Cardiac muscle cell (in vitro differentiated cells and primary cell): ENCODE measurements at regions not wholly inside any gene's neighbourhood (a gene's known extent, or its start where the extent isn't known, plus 50 kb on each side); places are given as distances from the start of the nearest gene placed in this dataset.

Experiments used
- DNase-seq, 2 donors: peaks; one replicate each; pipeline versions ENCODE4 v3.0.0 to v3.0.0-alpha.2; 2010 to 2017; ENCODE audit warnings: low read depth in 1 of 2, low spot score in 1 of 2
- H3K27ac ChIP-seq: fragments of 200-600 bp; sonication (generic); 2 replicates; pipeline ENCODE4 v1.5.1; 2016
- H3K27me3 ChIP-seq: fragments of 200-600 bp; sonication (generic); 2 replicates; pipeline ENCODE4 v1.6.0; 2016; ENCODE audit warnings: control low read depth
- H3K36me3 ChIP-seq: fragments of 200-600 bp; sonication (generic); 2 replicates; pipeline ENCODE4 v1.5.1; 2016; ENCODE audit warnings: control low read depth
- H3K4me1 ChIP-seq: fragments of 200-600 bp; sonication (generic); 2 replicates; pipeline ENCODE4 v1.8.1; 2017; ENCODE audit warnings: low read depth, mild to moderate bottlenecking, mixed run types
- H3K4me3 ChIP-seq: fragments of 200-600 bp; sonication (generic); 2 replicates; pipeline ENCODE4 v1.5.1; 2016; ENCODE audit warnings: mild to moderate bottlenecking
- H3K9me3 ChIP-seq: fragments of 200-600 bp; sonication (generic); 2 replicates; pipeline ENCODE4 v1.5.1; 2017; ENCODE audit warnings: low read depth, mild to moderate bottlenecking, control low read depth
- CTCF ChIP-seq: IDR thresholded peaks from 2 replicates; pipeline ENCODE4 v1.5.1; 2012; ENCODE audit warnings: low read depth, mild to moderate bottlenecking, low read length

GRCh38 chr10:84943541-84943940 is 615.2 kb downstream of the CCSER2 start:
- DNase-seq: no peak
- no peak for TF ChIP-seq CTCF
- H3K4me1 ChIP-seq: no peaks in the 10 kb centered on the region

GRCh38 chr10:84944187-84944586 is 615.8 kb downstream of the CCSER2 start:
- H3K4me3 ChIP-seq: no peak overlapping the region
- no peaks in the 10 kb centered on the region for H3K9me3 ChIP-seq
- no peaks in the 10 kb centered on the region for H3K4me1 ChIP-seq
- DNase-seq: no peak
- H3K27me3 ChIP-seq: no peaks in the 10 kb centered on the region
- no peaks in the 10 kb centered on the region for H3K36me3 ChIP-seq
- no peak overlapping the region for H3K27ac ChIP-seq
- TF ChIP-seq CTCF: no peak

More at GRCh38 chr10:84943541-84943940, 615.2 kb downstream of the CCSER2 start:
- Histone ChIP-seq H3K27ac (no peak overlapping the region), H3K27me3 (no peaks in the 10 kb centered on the region), H3K4me3 (no peak overlapping the region), H3K9me3 (no peaks in the 10 kb centered on the region), H3K36me3 (no peaks in the 10 kb centered on the region)

- no peak for TF ChIP-seq CTCF
- Histone ChIP-seq H3K36me3 (no peaks in the 10 kb centered on the region), H3K4me3 (no peak overlapping the region), H3K27ac (no peak overlapping the region), H3K27me3 (no peaks in the 10 kb centered on the region), H3K4me1 (no peaks in the 10 kb centered on the region), H3K9me3 (no peaks in the 10 kb centered on the region)
- no peak for DNase-seq
Measured at GRCh38 chr10:84945791-84946190, 617.4 kb downstream of the CCSER2 start.

- no peaks in the 10 kb centered on the region for H3K27me3 ChIP-seq
- H3K9me3 ChIP-seq: no peaks in the 10 kb centered on the region
- no peak overlapping the region for H3K4me3 ChIP-seq
- H3K36me3 ChIP-seq: no peaks in the 10 kb centered on the region
- no peak for TF ChIP-seq CTCF
- DNase-seq: no peak
- no peak overlapping the region for H3K27ac ChIP-seq
- no peaks in the 10 kb centered on the region for H3K4me1 ChIP-seq
Measured at GRCh38 chr10:84946904-84947303, 618.5 kb downstream of the CCSER2 start.

GRCh38 chr10:84948644-84949043 is 620.3 kb downstream of the CCSER2 start:
- no peak overlapping the region for H3K4me3 ChIP-seq
- no peak for DNase-seq
- no peak for TF ChIP-seq CTCF
- H3K9me3 ChIP-seq: no peaks in the 10 kb centered on the region
- no peak overlapping the region for H3K27ac ChIP-seq
- H3K36me3 ChIP-seq: no peaks in the 10 kb centered on the region
- no peaks in the 10 kb centered on the region for H3K4me1 ChIP-seq
- no peaks in the 10 kb centered on the region for H3K27me3 ChIP-seq

GRCh38 chr10:84951616-84952015 is 623.2 kb downstream of the CCSER2 start:
- H3K4me1 ChIP-seq: no peaks in the 10 kb centered on the region
- H3K27ac ChIP-seq: no peak overlapping the region
- no peaks in the 10 kb centered on the region for H3K27me3 ChIP-seq
- TF ChIP-seq CTCF: no peak
- H3K9me3 ChIP-seq: no peaks in the 10 kb centered on the region
- no peak overlapping the region for H3K4me3 ChIP-seq
- DNase-seq: no peak
- H3K36me3 ChIP-seq: no peaks in the 10 kb centered on the region
